Loucy (cell line): ENCODE measurements at regions not wholly inside any gene's neighbourhood (a gene's known extent, or its start where the extent isn't known, plus 50 kb on each side); places are given as distances from the start of the nearest gene placed in this dataset.

Experiments
- EZH2phosphoT487 ChIP-seq: fragments of 200-600 bp; IDR thresholded peaks from 2 replicates; pipeline ENCODE4 v1.6.1; 2018; ENCODE audit warnings: antibody characterized with exemption, mild to moderate bottlenecking, moderate library complexity, borderline replicate concordance
- TF ChIP-seq, protein P1 (sequence below): fragments of 200-600 bp; sonication (generic); conservative IDR thresholded peaks from 2 replicates; pipeline ENCODE4 v1.5.1; 2014; ENCODE audit warnings: mild to moderate bottlenecking, antibody characterized with exemption, low read length

DNA sequence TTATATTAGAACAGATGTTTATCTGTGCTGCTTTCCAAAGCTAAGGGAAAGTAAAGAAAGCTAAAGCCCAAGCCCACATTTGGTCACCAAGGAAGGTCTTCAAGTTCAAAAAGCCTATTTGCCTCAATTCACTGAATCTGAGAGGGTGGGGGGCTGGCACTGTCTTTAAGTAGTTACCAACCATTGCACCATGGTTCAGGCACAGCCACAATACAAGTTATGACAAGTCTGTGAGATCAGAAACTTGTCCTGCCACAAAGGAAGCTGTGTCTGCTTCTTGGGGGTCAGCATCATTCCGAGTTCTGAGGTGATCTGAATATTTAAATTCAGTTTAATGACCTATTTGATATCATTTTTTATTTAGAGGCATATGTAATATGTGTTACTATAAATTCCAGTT is 78.3 kb upstream of the OPRM1 start:
- TF ChIP-seq, protein P1, sequence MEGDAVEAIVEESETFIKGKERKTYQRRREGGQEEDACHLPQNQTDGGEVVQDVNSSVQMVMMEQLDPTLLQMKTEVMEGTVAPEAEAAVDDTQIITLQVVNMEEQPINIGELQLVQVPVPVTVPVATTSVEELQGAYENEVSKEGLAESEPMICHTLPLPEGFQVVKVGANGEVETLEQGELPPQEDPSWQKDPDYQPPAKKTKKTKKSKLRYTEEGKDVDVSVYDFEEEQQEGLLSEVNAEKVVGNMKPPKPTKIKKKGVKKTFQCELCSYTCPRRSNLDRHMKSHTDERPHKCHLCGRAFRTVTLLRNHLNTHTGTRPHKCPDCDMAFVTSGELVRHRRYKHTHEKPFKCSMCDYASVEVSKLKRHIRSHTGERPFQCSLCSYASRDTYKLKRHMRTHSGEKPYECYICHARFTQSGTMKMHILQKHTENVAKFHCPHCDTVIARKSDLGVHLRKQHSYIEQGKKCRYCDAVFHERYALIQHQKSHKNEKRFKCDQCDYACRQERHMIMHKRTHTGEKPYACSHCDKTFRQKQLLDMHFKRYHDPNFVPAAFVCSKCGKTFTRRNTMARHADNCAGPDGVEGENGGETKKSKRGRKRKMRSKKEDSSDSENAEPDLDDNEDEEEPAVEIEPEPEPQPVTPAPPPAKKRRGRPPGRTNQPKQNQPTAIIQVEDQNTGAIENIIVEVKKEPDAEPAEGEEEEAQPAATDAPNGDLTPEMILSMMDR, result no peak
- no peak for TF ChIP-seq EZH2phosphoT487
